ENCODE measurements at regions not wholly inside any gene's neighbourhood (a gene's known extent, or its start where the extent isn't known, plus 50 kb on each side); places are given as distances from the start of the nearest gene placed in this dataset.

GRCh38 chr5:117082977-117083376 lies 508.4 kb upstream of the SEMA6A start:
- H3K4me3 ChIP-seq (ENCODE audit: control insufficient read depth, low read depth, low read length): no peak overlapping the region
- TF ChIP-seq CTCF (IDR thresholded peaks at IDR 0.05; ENCODE audit: control insufficient read depth, insufficient read depth, low read depth, low read length, missing control alignments): no peak
- no peak for DNase-seq (ENCODE audit: low read depth)

GRCh38 chr5:117077142-117077541 lies 502.5 kb upstream of the SEMA6A start:
- TF ChIP-seq CTCF (IDR thresholded peaks at IDR 0.05; ENCODE audit: control insufficient read depth, insufficient read depth, low read depth, low read length, missing control alignments): no peak
- no peak for DNase-seq (ENCODE audit: low read depth)

DNA sequence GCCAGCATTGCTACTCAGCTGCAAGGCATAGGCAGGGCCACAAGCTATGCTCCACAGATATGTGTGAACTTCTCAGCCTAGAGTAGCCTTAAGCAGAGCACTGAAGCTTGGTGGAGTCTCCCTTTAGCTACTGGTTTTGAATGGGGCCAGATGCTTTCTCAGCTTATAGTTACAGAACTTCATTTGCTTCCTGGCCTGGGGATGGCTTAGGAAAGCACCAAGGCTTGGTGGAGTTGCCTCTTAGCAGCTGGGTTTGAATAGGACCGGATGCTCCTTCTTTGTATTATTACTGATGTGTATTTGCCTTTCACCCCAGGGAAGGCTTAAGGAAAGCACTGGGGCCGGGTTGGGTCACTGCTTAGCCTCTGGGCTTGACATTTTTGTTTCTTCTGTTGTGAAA lies 497.8 kb upstream of the SEMA6A start:
- TF ChIP-seq CTCF (IDR thresholded peaks at IDR 0.05; ENCODE audit: control insufficient read depth, insufficient read depth, low read depth, low read length, missing control alignments): no peak
- no peak overlapping the region for H3K4me3 ChIP-seq (ENCODE audit: control insufficient read depth, low read depth, low read length)
- DNase-seq (ENCODE audit: low read depth): no peak

More at GRCh38 chr5:117077142-117077541, 502.5 kb upstream of the SEMA6A start:
- no peak overlapping the region for H3K4me3 ChIP-seq (ENCODE audit: control insufficient read depth, low read depth, low read length)

GRCh38 chr5:117065800-117066199 lies 491.2 kb upstream of the SEMA6A start:
- H3K4me3 ChIP-seq (ENCODE audit: control insufficient read depth, low read depth, low read length): no peak overlapping the region
- no peak for DNase-seq (ENCODE audit: low read depth)
- no peak for TF ChIP-seq CTCF (IDR thresholded peaks at IDR 0.05; ENCODE audit: control insufficient read depth, insufficient read depth, low read depth, low read length, missing control alignments)

- no peak for DNase-seq (ENCODE audit: low read depth)
- TF ChIP-seq CTCF (IDR thresholded peaks at IDR 0.05; ENCODE audit: control insufficient read depth, insufficient read depth, low read depth, low read length, missing control alignments): no peak
- no peak overlapping the region for H3K4me3 ChIP-seq (ENCODE audit: control insufficient read depth, low read depth, low read length)
Measured at GRCh38 chr5:117065161-117065560, 490.5 kb upstream of the SEMA6A start.

DNA sequence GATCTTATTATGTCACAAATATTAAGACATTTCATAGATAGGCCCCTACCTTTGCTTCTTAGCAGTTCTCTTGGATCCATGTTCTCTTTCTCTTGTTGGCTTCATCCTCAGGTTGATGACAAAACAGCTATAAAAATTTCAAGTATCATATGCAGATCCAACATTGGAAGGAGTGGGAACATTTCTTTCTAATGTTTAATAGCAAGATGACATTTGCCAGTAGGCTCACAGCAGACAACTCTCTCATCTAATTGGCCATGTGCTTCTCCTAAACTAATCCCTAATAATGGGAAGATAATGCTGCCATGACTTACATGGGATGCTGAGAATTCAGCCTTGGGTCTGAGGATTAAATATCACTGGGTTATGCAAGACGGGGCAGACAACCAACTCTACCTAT lies 485.5 kb upstream of the SEMA6A start:
- no peak for DNase-seq (ENCODE audit: low read depth)
- no peak for TF ChIP-seq CTCF (IDR thresholded peaks at IDR 0.05; ENCODE audit: control insufficient read depth, insufficient read depth, low read depth, low read length, missing control alignments)
- H3K4me3 ChIP-seq (ENCODE audit: control insufficient read depth, low read depth, low read length): no peak overlapping the region

DNA sequence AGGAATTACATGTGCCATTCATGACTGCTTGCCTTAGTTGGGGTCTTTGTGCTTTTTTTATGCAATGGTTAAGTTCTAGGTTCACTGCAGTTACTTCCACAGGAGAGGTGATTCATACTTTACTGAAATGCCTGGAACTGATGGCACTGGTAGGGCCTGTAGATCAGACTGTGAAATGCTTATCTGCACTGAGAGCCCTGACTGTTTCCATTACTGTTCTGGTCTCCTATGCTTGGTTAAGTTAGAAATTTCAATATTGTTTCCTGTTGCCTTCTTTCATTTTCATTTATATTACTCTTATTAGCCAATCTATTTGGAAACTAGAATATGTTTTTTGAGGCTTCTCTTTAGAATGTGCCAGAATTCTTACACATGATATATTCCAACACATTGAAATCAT lies 484.1 kb upstream of the SEMA6A start:
- no peak overlapping the region for H3K4me3 ChIP-seq (ENCODE audit: control insufficient read depth, low read depth, low read length)
- DNase-seq (ENCODE audit: low read depth): no peak
- TF ChIP-seq CTCF (IDR thresholded peaks at IDR 0.05; ENCODE audit: control insufficient read depth, insufficient read depth, low read depth, low read length, missing control alignments): no peak
